DMS114 treated with DMSO at 0.1 percent for 48 hours (cell line): ENCODE measurements at regions not wholly inside any gene's neighbourhood (a gene's known extent, or its start where the extent isn't known, plus 50 kb on each side); places are given as distances from the start of the nearest gene placed in this dataset.

Source experiments
- DNase-seq: peaks from one replicate; lab custom pipeline; 2025; ENCODE audit not compliant: unreplicated experiment; lab: John Stamatoyannopoulos, UW

- no peak for DNase-seq
Observed at GRCh38 chr5:8376478-8376877, 507.5 kb downstream of the MTRR start.

- DNase-seq = no peak
Observed at GRCh38 chr5:8381972-8382371, 513.0 kb downstream of the MTRR start.

- no peak for DNase-seq
Observed at GRCh38 chr5:8382456-8382855, 513.5 kb downstream of the MTRR start.

- DNase-seq = no peak
Observed at GRCh38 chr5:8383616-8384015, 514.7 kb downstream of the MTRR start.

- no peak for DNase-seq
Observed at GRCh38 chr5:8386719-8387288, 517.9 kb downstream of the MTRR start.

GRCh38 chr5:8391911-8392310 is 523.0 kb downstream of the MTRR start:
- no peak for DNase-seq

GRCh38 chr5:8393240-8393639 is 524.3 kb downstream of the MTRR start:
- no peak for DNase-seq

- no peak for DNase-seq
Observed at GRCh38 chr5:8394965-8395364, 526.0 kb downstream of the MTRR start.

- DNase-seq = no peak
Observed at GRCh38 chr5:8396246-8396645, 527.3 kb downstream of the MTRR start.

GRCh38 chr5:8396756-8397155 is 527.8 kb downstream of the MTRR start:
- DNase-seq = no peak

GRCh38 chr5:8399471-8399870 is 530.5 kb downstream of the MTRR start:
- no peak for DNase-seq

GRCh38 chr5:8408258-8408657 is 539.3 kb downstream of the MTRR start:
- no peak for DNase-seq

- no peak for DNase-seq
Observed at GRCh38 chr5:8410618-8411017, 541.7 kb downstream of the MTRR start.

GRCh38 chr5:8413975-8414374 is 545.0 kb downstream of the MTRR start:
- DNase-seq = no peak

GRCh38 chr5:8417316-8418048 is 548.5 kb downstream of the MTRR start:
- DNase-seq = no peak

- DNase-seq = no peak
Observed at GRCh38 chr5:8418049-8418426, 549.1 kb downstream of the MTRR start.

GRCh38 chr5:8429778-8430758 is 561.1 kb downstream of the MTRR start:
- no peak for DNase-seq

- DNase-seq = no peak
Observed at GRCh38 chr5:8434501-8434900, 565.6 kb downstream of the MTRR start.

- no peak for DNase-seq
Observed at GRCh38 chr5:8436924-8437323, 568.0 kb downstream of the MTRR start.

- DNase-seq = no peak
Observed at GRCh38 chr5:8445139-8445538, 576.2 kb downstream of the MTRR start.

- DNase-seq = no peak
Observed at GRCh38 chr5:8446179-8446578, 577.2 kb downstream of the MTRR start.

- no peak for DNase-seq
Observed at GRCh38 chr5:8456846-8457186, 587.9 kb downstream of the MTRR start.
